Ishikawa (cell line): ENCODE measurements at regions not wholly inside any gene's neighbourhood (a gene's known extent, or its start where the extent isn't known, plus 50 kb on each side); places are given as distances from the start of the nearest gene placed in this dataset.

Experiments used
- CEBPB ChIP-seq: IDR thresholded peaks from 2 replicates; pipeline ENCODE4 v1.6.1; 2012
- CREB1 ChIP-seq: IDR thresholded peaks from 2 replicates; pipeline ENCODE4 v1.6.1; 2012; ENCODE audit warnings: low read depth
- EGR1 ChIP-seq: IDR thresholded peaks from 2 replicates; pipeline ENCODE4 v1.6.1; 2012
- EP300 ChIP-seq: IDR thresholded peaks from 2 replicates; pipeline ENCODE4 v1.6.1; 2012; ENCODE audit warnings: borderline replicate concordance
- FOXM1 ChIP-seq: IDR thresholded peaks from 2 replicates; pipeline ENCODE4 v1.6.1; 2012; ENCODE audit warnings: low read depth, borderline replicate concordance
- MAX ChIP-seq: IDR thresholded peaks from 2 replicates; pipeline ENCODE4 v1.6.1; 2012
- NFIC ChIP-seq: IDR thresholded peaks from 2 replicates; pipeline ENCODE4 v1.6.1; 2012
- RAD21 ChIP-seq: IDR thresholded peaks from 2 replicates; pipeline ENCODE4 v1.6.1; 2012; ENCODE audit warnings: low read depth
- REST ChIP-seq: IDR thresholded peaks from 2 replicates; pipeline ENCODE4 v1.6.1; 2012; ENCODE audit warnings: low read depth, mild to moderate bottlenecking
- TAF1 ChIP-seq: IDR thresholded peaks from 2 replicates; pipeline ENCODE4 v1.6.1; 2012; ENCODE audit warnings: low read depth, mild to moderate bottlenecking
- TCF12 ChIP-seq: IDR thresholded peaks from 2 replicates; pipeline ENCODE4 v1.6.1; 2012; ENCODE audit warnings: low read depth
- TEAD4 ChIP-seq: IDR thresholded peaks from 2 replicates; pipeline ENCODE4 v1.6.1; 2012
- USF1 ChIP-seq: IDR thresholded peaks from 2 replicates; pipeline ENCODE4 v1.6.1; 2012
- YY1 ChIP-seq: IDR thresholded peaks from 2 replicates; pipeline ENCODE4 v1.6.1; 2012; ENCODE audit warnings: low read depth
- ZBTB7A ChIP-seq: IDR thresholded peaks from 2 replicates; pipeline ENCODE4 v1.6.1; 2012; ENCODE audit warnings: low read depth

- TF ChIP-seq NFIC (no peak), CREB1 (no peak)
Observed at GRCh38 chr4:175930471-175930870, 118.4 kb upstream of the GPM6A start.

GRCh38 chr4:175932116-175932515 lies 120.1 kb upstream of the GPM6A start:
- TF ChIP-seq YY1 (no peak), TCF12 (no peak), CEBPB (no peak), CREB1 (no peak), FOXM1 (no peak), USF1 (no peak), EGR1 (no peak), EP300 (no peak), REST (no peak), RAD21 (no peak)

- TF ChIP-seq REST (no peak), RAD21 (no peak), EP300 (no peak), USF1 (no peak), MAX (no peak), ZBTB7A (no peak), TCF12 (no peak), FOXM1 (no peak), NFIC (no peak), EGR1 (no peak), YY1 (no peak), TEAD4 (no peak), TAF1 (no peak), CEBPB (no peak), CREB1 (no peak)
Observed at GRCh38 chr4:175934506-175934905, 122.4 kb upstream of the GPM6A start.

- TF ChIP-seq CEBPB (no peak), MAX (no peak), EGR1 (no peak), ZBTB7A (no peak), YY1 (no peak), EP300 (no peak), FOXM1 (no peak), CREB1 (no peak), USF1 (no peak), TCF12 (no peak), TEAD4 (no peak), TAF1 (no peak), REST (no peak), NFIC (no peak), RAD21 (no peak)
Observed at GRCh38 chr4:175935016-175935661, 123.1 kb upstream of the GPM6A start.
